Mesenchymal stem cell (in vitro differentiated cells and primary cell): ENCODE measurements at regions not wholly inside any gene's neighbourhood (a gene's known extent, or its start where the extent isn't known, plus 50 kb on each side); places are given as distances from the start of the nearest gene placed in this dataset.

ENCODE experiments used
- DNase-seq: peaks from one replicate; pipeline ENCODE4 v3.0.0-alpha.2; 2013
- H2AFZ ChIP-seq: one replicate; pipeline ENCODE4 v1.6.1; 2013; ENCODE audit warnings: low read depth, mild to moderate bottlenecking, control low read depth, inconsistent platforms, low read length, moderate library complexity
- H2AK5ac ChIP-seq: 2 replicates; pipeline ENCODE4 v1.6.1; 2013; ENCODE audit warnings: low read length, moderate library complexity, mild to moderate bottlenecking, inconsistent platforms; ENCODE audit not compliant: severe bottlenecking
- H2BK120ac ChIP-seq: one replicate; pipeline ENCODE4 v1.6.1; 2013; ENCODE audit warnings: low read depth, mild to moderate bottlenecking, inconsistent platforms, low read length, moderate library complexity
- H2BK12ac ChIP-seq, 2 experiments: one replicate each; pipeline ENCODE4 v1.6.1; 2013; ENCODE audit warnings: inconsistent platforms in 2 of 2, low read length in 2 of 2, mild to moderate bottlenecking in 2 of 2, moderate library complexity in 2 of 2, control low read depth in 1 of 2
- H2BK15ac ChIP-seq: one replicate; pipeline ENCODE4 v1.6.1; 2013; ENCODE audit warnings: mild to moderate bottlenecking, low read depth, inconsistent platforms; ENCODE audit not compliant: poor library complexity, severe bottlenecking
- H2BK5ac ChIP-seq: 2 replicates; pipeline ENCODE4 v1.6.1; 2013; ENCODE audit warnings: low read depth, mild to moderate bottlenecking, low read length, control low read depth, inconsistent platforms; ENCODE audit not compliant: poor library complexity, severe bottlenecking
- H3K14ac ChIP-seq, 2 experiments: one replicate each; pipeline ENCODE4 v1.6.1; 2013; ENCODE audit warnings: inconsistent platforms in 2 of 2, low read length in 2 of 2, control low read depth in 1 of 2, mild to moderate bottlenecking in 1 of 2, moderate library complexity in 1 of 2
- H3K18ac ChIP-seq, 2 experiments: one replicate each; pipeline ENCODE4 v1.6.1; 2013; ENCODE audit warnings: inconsistent platforms in 2 of 2, low read length in 2 of 2, control low read depth in 1 of 2, low read depth in 1 of 2, mild to moderate bottlenecking in 1 of 2
- H3K23ac ChIP-seq, 2 experiments: one replicate each; pipeline ENCODE4 v1.6.1; 2013; ENCODE audit warnings: inconsistent platforms in 2 of 2, low read length in 2 of 2, mild to moderate bottlenecking in 2 of 2, moderate library complexity in 2 of 2, control low read depth in 1 of 2
- H3K27ac ChIP-seq: 2 replicates; pipeline ENCODE4 v1.5.1; 2013; ENCODE audit warnings: mild to moderate bottlenecking, moderate library complexity, low read length, control low read depth, inconsistent platforms; ENCODE audit not compliant: poor library complexity, severe bottlenecking
- H3K27me3 ChIP-seq, 2 experiments: 2 replicates each; pipeline versions ENCODE4 v1.6.1 to v1.7.0; 2013; ENCODE audit warnings: low read length in 2 of 2, mild to moderate bottlenecking in 2 of 2, moderate library complexity in 2 of 2, control low read depth in 1 of 2, inconsistent platforms in 1 of 2; ENCODE audit not compliant: control insufficient read depth in 1 of 2, insufficient read depth in 1 of 2
- H3K36me3 ChIP-seq, 2 experiments: 2 replicates each; pipeline versions ENCODE4 v1.6.1 to v1.7.0; 2013; ENCODE audit warnings: low read length in 2 of 2, control low read depth in 1 of 2, inconsistent platforms in 1 of 2, low read depth in 1 of 2, mild to moderate bottlenecking in 1 of 2; ENCODE audit not compliant: insufficient read depth in 2 of 2, control insufficient read depth in 1 of 2
- H3K4ac ChIP-seq, 2 experiments: one replicate each; pipeline ENCODE4 v1.6.1; 2013; ENCODE audit warnings: inconsistent platforms in 2 of 2, low read length in 2 of 2, mild to moderate bottlenecking in 2 of 2, moderate library complexity in 2 of 2, control low read depth in 1 of 2, low read depth in 1 of 2
- H3K4me1 ChIP-seq: 2 replicates; pipeline ENCODE4 v1.6.1; 2013; ENCODE audit warnings: low read depth, low read length, control low read depth; ENCODE audit not compliant: control insufficient read depth, insufficient read depth
- H3K4me2 ChIP-seq: 2 replicates; pipeline ENCODE4 v1.6.1; 2013; ENCODE audit warnings: low read length, mild to moderate bottlenecking, inconsistent platforms; ENCODE audit not compliant: poor library complexity, severe bottlenecking
- H3K4me3 ChIP-seq, 2 experiments: 2 replicates each; pipeline versions ENCODE4 v1.5.1 to v1.7.0; 2013; ENCODE audit warnings: low read length in 2 of 2, mild to moderate bottlenecking in 2 of 2, control low read depth in 1 of 2, low read depth in 1 of 2; ENCODE audit not compliant: insufficient read depth in 1 of 2
- H3K79me1 ChIP-seq: replicated peaks from 2 replicates; pipeline ENCODE4 v1.6.1; 2013; ENCODE audit warnings: mild to moderate bottlenecking, control low read depth, low read length, inconsistent platforms; ENCODE audit not compliant: poor library complexity, severe bottlenecking
- H3K9ac ChIP-seq: 2 replicates; pipeline ENCODE4 v1.7.0; 2013; ENCODE audit warnings: mild to moderate bottlenecking, low read length, moderate library complexity
- H3K9me3 ChIP-seq: 2 replicates; pipeline ENCODE4 v1.7.0; 2013; ENCODE audit warnings: mild to moderate bottlenecking, low read length; ENCODE audit not compliant: control insufficient read depth
- H4K8ac ChIP-seq: one replicate; pipeline ENCODE4 v1.6.1; 2013; ENCODE audit warnings: inconsistent platforms, mild to moderate bottlenecking, low read length, moderate library complexity
- H4K91ac ChIP-seq: one replicate; pipeline ENCODE4 v1.6.1; 2013; ENCODE audit warnings: mild to moderate bottlenecking, low read length, inconsistent platforms
- WGBS: methylation state at CpG from one replicate; pipeline ENCODE4 v1.1.7; 2013; ENCODE audit warnings: mixed read lengths; 5-methylcytosine and 5-hydroxymethylcytosine counted together

DNA sequence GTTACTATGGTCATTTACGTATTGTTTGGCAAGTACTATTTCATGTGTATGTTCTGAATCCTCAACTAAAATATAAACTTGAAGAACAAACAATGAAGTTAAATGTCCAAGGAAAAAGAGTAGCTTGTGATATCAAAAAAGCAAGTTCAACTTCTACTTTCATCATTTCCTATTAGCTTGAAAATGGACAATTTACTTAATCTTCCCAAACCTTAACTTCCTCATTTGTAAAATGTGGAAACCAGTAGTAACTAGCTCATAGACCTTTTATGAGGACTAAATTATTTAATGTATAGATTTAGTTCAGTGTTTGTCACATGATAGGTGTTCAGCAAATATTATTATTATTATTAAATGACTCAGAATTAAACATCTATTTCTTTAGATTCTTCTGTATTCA is 276.8 kb upstream of the TET2 start:
- H2BK120ac ChIP-seq, result no peak overlapping the region

GRCh38 chr4:104870495-104871233 is 276.0 kb upstream of the TET2 start:
- Histone ChIP-seq H3K9ac (no peak overlapping the region), H3K4me3 (no peak overlapping the region), H2AK5ac (no peak overlapping the region), H2AFZ (no peak overlapping the region), H2BK5ac (no peak overlapping the region), H3K14ac (no peak overlapping the region), H3K4ac (no peak overlapping the region), H3K36me3 (no peaks in the 10 kb centered on the region), H2BK120ac (no peak overlapping the region), H3K79me1 (no peaks in the 10 kb centered on the region), H4K91ac (no peak overlapping the region), H3K9me3 (no peaks in the 10 kb centered on the region), H3K27me3 (no peaks in the 10 kb centered on the region), H3K4me1 (no peaks in the 10 kb centered on the region), H4K8ac (no peak overlapping the region), H3K18ac (no peak overlapping the region), H2BK15ac (no peak overlapping the region), H3K23ac (no peak overlapping the region), H3K27ac (no peak overlapping the region), H3K4me2 (no peak overlapping the region), H2BK12ac (no peak overlapping the region)
- WGBS, result 40% methylated on average over 2 of the region's 2 CpGs
- DNase-seq, result no peak

More for the DNA sequence above, 276.8 kb upstream of the TET2 start:
- no peaks in the 10 kb centered on the region for H3K9me3 ChIP-seq
- no peak overlapping the region for H3K23ac ChIP-seq
- no peak overlapping the region for H2BK5ac ChIP-seq
- no peak overlapping the region for H3K18ac ChIP-seq
- no peak overlapping the region for H3K4ac ChIP-seq
- H3K9ac ChIP-seq, result no peak overlapping the region
- no peak overlapping the region for H3K4me3 ChIP-seq
- H3K79me1 ChIP-seq, result no peaks in the 10 kb centered on the region
- H3K4me2 ChIP-seq, result no peak overlapping the region
- H3K27ac ChIP-seq, result no peak overlapping the region
- no peak overlapping the region for H3K14ac ChIP-seq
- no peaks in the 10 kb centered on the region for H3K27me3 ChIP-seq
- H2AK5ac ChIP-seq, result no peak overlapping the region
- H2AFZ ChIP-seq, result no peak overlapping the region
- no peaks in the 10 kb centered on the region for H3K36me3 ChIP-seq
- no peak overlapping the region for H4K8ac ChIP-seq
- no peak overlapping the region for H2BK12ac ChIP-seq
- H3K4me1 ChIP-seq, result no peaks in the 10 kb centered on the region
- no peak for DNase-seq
- H4K91ac ChIP-seq, result no peak overlapping the region
- H2BK15ac ChIP-seq, result no peak overlapping the region
- no CpG with 5 or more reads among the region's 1 CpG for WGBS

DNA sequence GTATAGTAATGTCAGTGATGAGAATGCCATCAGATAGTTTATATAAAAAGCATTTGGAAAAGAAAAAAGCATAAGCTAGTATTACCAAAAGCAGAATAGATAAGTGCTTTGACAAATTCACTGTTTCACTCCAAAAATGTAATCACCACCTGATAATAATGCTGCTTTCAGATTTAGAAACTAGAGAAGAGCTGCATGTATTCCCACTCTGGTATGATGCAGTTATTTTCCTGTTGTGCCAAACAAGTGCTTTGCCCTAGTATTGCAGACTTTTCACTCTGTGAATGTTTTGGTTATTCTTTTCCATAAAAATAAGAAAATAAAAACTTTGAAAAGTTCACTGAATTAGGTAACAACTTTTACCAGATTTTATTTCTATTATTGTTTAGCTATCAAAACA is 267.7 kb upstream of the TET2 start:
- H3K4me2 ChIP-seq, result no peak overlapping the region
- no peaks in the 10 kb centered on the region for H3K79me1 ChIP-seq
- H3K36me3 ChIP-seq, result no peaks in the 10 kb centered on the region
- H2BK12ac ChIP-seq, result no peak overlapping the region
- DNase-seq, result no peak
- no peak overlapping the region for H3K18ac ChIP-seq
- H3K23ac ChIP-seq, result no peak overlapping the region
- H3K27me3 ChIP-seq, result no peaks in the 10 kb centered on the region
- no peak overlapping the region for H3K4ac ChIP-seq
- H2BK5ac ChIP-seq, result no peak overlapping the region
- no peak overlapping the region for H2AK5ac ChIP-seq
- no peak overlapping the region for H2BK15ac ChIP-seq
- no peak overlapping the region for H4K91ac ChIP-seq
- H2BK120ac ChIP-seq, result no peak overlapping the region
- H3K9ac ChIP-seq, result no peak overlapping the region
- no peaks in the 10 kb centered on the region for H3K9me3 ChIP-seq
- H3K4me3 ChIP-seq, result no peak overlapping the region
- H3K4me1 ChIP-seq, result no peaks in the 10 kb centered on the region
- no peak overlapping the region for H3K14ac ChIP-seq
- no peak overlapping the region for H2AFZ ChIP-seq
- H4K8ac ChIP-seq, result no peak overlapping the region
- no peak overlapping the region for H3K27ac ChIP-seq

GRCh38 chr4:104879367-104879766 is 267.3 kb upstream of the TET2 start:
- H2BK12ac ChIP-seq, result no peak overlapping the region

More at GRCh38 chr4:104879367-104879766, 267.3 kb upstream of the TET2 start:
- no peak overlapping the region for H4K91ac ChIP-seq
- no peak overlapping the region for H3K18ac ChIP-seq
- no peak overlapping the region for H3K27ac ChIP-seq
- H3K4me2 ChIP-seq, result no peak overlapping the region
- H3K27me3 ChIP-seq, result no peaks in the 10 kb centered on the region
- H3K4ac ChIP-seq, result no peak overlapping the region
- 88% methylated on average over 3 of the region's 4 CpGs for WGBS
- H2AK5ac ChIP-seq, result no peak overlapping the region
- no peaks in the 10 kb centered on the region for H3K9me3 ChIP-seq
- H3K79me1 ChIP-seq, result no peaks in the 10 kb centered on the region
- no peak overlapping the region for H2AFZ ChIP-seq
- H3K36me3 ChIP-seq, result no peaks in the 10 kb centered on the region
- no peak overlapping the region for H3K14ac ChIP-seq
- no peak overlapping the region for H4K8ac ChIP-seq
- H3K23ac ChIP-seq, result no peak overlapping the region
- H2BK5ac ChIP-seq, result no peak overlapping the region
- H2BK15ac ChIP-seq, result no peak overlapping the region
- no peak overlapping the region for H2BK120ac ChIP-seq
- H3K9ac ChIP-seq, result no peak overlapping the region
- DNase-seq, result no peak
- H3K4me1 ChIP-seq, result no peaks in the 10 kb centered on the region
- no peak overlapping the region for H3K4me3 ChIP-seq
